NCI-H524 (cell line): ENCODE measurements at regions not wholly inside any gene's neighbourhood (a gene's known extent, or its start where the extent isn't known, plus 50 kb on each side); places are given as distances from the start of the nearest gene placed in this dataset.
"Not testable (repeated sequence)": the region's sequence is repeated elsewhere in the genome, so short reads cannot be mapped to it uniquely, and the experiment has no call there.

ENCODE experiments used
- DNase-seq, 2 experiments: peaks; one replicate each; lab custom pipeline; 2025; lab: John Stamatoyannopoulos, UW

DNA sequence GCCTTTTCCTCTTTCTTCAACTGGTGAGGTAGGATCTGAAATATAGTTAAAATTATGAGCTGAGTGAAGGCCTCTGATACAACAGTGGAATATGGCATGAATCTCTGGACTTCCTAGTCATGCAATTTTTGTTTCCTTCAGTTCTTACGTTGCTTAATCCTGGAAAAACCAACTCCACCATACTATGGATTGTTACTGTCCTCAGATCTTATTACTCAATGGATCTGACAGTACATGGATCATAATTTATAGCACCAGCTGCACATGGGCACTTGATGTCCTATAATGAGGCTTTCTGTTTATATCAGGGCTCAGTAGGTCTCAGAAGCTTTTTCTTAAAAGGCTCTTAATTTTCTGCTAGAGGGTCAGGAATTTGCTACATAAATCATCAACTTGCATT, 1341.0 kb upstream of the EYS start:
- peak; percentile 30 to 62 for DNase-seq

DNA sequence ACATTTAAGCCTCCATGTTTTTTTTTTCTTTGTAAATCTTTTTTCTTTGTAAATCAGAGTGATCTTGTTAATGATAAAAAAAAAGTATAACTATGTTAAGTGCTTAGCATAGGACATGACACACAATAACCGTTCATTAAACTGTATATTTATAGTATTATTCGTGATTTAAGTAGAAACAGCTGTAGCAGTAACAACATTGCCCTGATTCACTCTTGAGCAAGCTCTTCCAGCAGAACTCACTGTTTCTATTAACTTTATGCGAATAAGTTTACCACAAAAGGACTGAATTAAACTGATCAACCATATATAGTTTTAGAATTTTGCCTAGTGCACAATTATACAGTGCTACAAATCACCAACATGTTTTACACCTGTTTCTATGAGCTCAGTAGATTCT, 1338.0 kb upstream of the EYS start:
- no peak for DNase-seq

DNA sequence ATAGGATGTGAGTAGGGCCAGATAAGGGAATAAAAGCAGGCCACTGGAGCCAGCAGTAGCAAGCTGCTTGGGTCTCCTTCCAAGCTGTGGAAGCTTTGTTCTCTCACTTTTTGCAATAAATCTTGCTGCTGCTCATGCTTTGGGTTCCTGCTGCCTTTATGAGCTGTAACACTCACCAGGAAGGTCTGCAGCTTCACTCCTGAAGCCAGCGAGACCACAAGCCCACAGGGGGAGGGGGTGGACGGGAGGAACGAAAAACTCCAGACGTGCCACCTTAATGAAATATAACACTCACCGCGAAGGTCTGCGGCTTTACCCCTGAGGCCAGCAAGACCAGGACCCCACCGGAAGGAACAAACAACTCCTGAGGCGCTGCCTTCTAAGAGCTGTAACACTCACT, 1324.4 kb upstream of the EYS start:
- no peak for DNase-seq

DNA sequence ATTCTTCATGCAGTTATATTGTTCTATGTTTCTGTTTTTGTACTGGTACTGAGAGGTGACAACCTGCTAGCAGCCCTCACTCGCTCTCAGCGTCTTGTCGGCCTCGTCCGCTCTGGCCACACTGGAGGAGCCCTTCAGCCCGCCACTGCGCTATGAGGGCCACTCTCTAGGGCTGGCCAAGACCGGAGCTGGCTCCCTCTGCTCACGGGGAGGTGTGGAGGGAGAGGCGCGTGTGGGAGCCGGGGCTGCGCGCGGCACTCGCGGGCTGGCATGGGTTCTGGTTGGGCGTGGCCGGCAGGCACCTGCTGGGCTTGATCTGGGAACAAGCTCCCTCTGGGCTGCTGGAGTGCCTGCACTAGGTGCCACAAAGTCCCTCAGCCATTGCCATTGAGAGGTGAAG, 1323.8 kb upstream of the EYS start:
- DNase-seq = no peak

DNA sequence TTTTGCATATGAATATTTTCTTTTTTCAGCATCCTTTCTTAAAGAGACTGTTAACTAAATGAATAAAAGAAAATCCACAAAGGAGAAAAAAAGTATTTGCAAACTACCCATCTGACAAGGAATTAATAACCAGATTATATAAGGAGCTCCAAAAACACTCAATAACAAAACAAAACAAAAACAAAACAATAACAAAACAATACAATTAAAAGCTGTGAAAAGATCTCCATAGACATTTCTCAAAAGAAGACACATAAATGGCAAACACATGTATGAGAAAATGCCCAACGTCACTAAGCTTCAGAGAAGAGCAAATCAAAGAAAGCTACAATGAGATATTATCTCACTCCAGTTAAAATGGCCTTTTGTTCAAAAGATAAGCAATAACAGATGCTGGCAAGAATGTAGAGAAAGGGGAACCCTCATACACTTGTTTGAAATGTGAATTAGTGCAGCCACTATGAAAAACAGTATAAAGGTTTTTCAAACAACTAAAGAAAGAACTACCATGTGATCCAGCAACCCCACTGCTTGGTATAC, 1310.0 kb upstream of the EYS start:
- no peak for DNase-seq

DNA sequence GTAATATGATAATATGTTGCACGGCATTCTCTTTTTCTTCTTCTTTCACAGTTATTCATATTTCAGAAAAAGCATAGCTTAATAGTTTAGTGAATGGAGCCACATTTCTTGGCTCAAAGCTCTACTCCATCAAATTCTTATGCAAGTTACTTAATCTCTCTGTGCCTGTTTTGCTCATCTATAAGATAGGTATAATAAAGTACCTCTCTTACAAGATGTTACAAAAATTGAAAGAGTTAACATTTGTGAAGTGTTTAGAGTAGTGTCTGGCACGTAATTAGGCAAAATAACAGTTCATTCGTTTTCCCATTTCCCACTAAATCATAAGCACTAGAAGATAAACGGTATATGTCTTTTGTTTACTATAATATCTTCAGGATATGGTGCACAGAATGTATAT, 1304.4 kb upstream of the EYS start:
- no peak for DNase-seq

DNA sequence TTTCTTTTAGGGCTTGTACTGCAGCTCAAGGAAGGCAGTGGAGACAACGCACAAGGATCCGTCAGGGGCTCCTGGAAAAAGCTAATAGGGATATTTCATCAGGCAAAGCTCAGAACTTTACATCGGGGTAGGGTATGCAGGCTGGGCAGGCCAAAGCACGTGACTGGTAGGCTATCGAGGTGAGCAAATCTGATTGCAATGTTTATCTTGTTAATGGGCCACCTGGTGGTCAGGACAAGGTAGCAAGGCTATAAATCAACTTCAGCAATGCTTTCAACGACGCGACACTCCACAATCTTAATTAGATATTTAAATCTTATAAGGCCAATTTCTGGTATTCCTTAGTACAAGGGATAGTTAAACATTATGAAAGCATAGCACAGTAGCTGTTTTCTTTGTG, 1302.8 kb upstream of the EYS start:
- peak in 1 of 2 experiments; percentile 17 for DNase-seq

DNA sequence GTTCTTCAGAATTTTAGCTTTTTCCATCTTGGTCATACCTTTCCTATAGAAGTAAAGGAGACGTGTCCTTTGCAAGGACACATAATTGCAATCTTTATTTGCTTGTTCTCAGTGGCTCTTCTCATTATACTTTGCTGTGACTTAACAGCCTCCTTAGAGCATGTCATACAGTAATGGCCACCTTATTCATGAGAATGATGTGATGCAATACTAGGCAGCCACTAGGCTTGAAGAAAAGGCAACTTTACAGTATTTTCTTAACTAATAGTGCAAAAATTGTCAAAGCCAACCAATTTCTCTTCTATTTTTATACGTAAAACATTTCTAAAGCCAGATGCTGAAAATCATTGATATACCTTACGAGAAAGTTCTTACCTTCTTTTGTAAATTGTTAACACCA, 1296.8 kb upstream of the EYS start:
- no peak for DNase-seq

DNA sequence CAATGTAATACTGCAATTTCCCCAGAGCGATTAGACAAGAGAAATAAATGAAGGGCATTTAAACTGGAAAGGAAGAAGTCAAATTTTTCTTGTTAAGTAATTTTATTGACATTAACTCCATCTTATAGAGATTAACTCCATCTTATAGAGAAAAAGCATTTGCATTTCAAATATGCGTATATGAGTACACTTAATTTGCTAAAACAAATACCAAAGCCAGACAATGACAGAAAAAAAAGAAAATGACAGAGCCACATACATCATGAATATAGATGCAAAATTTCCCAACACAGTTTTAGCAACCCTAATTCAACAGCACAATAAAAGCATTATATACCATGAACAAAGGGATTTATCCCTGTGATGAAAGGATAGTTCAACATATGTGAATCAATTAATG, 1293.1 kb upstream of the EYS start:
- DNase-seq = no peak

DNA sequence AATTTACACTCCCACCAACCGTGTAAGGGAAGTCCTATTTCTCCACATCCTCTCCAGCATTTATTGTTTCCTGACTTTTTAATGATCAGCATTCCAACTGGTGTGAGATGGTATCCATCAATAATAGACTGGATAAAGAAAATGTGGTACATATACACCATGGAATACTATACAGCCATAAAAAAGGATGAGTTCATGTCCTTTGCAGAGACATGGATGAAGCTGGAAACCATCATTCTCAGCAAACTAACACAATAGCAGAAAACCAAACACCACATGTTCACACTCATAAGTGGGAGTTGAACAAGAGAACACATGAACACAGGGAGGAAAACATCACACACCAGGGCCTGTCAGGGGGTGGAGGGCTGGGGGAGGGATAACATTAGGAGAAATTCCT, 1290.6 kb upstream of the EYS start:
- not testable (repeated sequence) for DNase-seq

DNA sequence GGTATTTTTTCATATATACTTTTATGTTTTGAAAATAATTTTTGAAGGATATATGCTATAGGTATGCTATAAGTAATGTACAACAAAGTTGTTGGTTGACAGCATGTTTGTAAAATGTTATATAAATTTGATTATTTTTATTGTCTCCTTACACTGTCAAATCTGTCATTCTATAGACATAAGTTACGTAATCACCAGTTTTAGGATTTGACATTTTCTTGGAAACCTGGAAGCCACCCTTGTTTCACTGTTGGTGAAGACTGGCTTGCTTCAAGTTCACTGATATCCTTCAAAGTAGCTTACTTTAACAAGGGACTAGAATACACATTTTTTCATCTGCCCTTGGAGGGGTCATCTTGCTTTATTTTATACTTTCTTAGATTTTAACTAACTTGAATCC, 1288.6 kb upstream of the EYS start:
- no peak for DNase-seq

DNA sequence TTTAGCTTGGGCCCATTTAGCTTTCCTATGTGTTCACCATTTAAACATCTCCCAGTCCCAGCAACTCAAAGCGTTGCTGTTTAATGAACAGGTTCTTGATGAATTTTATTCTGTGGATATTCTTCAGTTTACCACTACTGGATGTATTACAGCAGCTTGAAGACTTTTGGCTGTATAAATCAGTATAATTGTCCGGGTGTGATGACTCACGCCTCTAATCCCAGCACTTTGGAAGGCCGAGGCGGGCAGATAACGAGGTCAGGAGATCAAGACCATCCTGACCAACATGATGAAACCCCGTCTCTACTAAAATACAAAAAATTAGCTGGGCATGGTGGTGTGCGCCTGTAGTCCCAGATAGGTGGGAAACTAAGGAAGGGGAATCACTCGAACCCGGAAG, 1286.7 kb upstream of the EYS start:
- DNase-seq = not testable (repeated sequence)

DNA sequence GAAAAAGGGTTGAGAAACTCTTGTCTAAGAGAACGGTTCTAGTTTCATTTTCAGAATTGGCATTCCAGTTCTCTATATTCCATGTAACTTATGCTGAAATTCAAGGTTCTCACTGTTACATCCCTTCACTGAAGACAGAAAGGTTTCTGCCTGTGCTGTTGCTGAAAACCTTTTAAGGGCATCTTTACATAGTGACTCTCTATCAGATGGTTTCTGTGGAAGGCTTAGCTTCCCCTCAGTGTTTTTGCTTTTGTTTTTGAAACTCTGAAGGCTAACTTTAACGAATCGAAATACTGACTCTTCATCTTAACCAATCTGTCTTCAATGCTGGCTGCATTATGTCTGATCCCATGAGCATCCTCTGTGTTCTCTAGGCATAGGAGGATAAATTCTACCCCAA, 1286.2 kb upstream of the EYS start:
- DNase-seq = no peak

DNA sequence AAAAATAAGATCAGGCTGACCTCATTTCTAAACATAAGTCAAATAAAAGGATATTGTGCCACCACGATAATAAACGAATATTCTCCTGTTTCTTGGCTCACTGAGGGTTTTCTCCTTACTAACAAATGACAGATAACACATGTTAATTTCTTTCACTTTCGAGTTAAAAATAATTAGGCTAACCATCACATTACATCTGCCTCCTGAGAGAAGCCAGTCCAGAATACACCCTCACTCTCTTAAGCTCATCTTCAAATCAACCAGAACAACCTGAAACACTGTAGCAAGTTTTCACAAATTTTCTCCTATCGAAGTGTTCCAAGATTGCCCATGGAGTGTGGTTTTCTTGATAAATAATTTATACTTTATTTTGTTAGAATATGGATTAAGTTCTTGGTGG, 1285.6 kb upstream of the EYS start:
- no peak for DNase-seq

DNA sequence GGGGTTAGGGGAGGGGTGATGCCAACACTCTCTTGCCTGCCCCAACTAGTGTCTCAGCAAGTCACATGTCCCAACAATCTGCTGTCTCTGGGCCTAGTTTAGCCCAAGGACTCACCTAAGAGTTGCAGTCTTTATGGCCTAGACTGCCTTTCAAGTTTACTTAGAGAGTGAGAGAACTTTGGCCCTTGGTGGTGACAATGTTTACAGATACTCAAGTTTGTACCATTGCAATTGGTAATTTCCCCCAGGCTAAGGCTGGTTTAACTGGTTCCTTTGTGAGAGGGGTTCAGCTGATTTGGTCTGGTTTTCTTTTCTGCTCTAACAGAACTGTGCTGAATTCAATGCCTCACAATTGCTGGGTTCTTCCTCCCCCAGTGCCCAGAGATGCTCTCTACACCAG, 1279.9 kb upstream of the EYS start:
- no peak for DNase-seq

DNA sequence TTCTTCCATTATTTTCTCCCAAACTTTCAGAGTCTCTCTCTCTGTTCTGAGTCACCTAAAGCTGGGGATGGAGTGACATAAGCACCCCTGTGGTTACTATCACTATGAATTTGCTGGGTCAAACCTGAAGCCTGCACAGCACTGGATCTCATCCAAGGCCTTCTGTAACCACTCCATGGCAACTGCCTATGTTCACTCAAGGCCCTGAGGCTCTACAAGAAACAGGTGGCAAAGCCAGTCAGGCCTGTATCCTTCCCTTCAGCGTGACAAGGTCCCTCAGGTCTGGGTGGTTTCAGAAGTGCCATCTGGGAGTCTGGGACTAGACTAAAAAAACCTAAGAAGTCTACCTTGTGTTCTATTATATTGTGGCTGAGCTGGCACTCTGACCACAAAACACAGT, 1278.8 kb upstream of the EYS start:
- no peak for DNase-seq

DNA sequence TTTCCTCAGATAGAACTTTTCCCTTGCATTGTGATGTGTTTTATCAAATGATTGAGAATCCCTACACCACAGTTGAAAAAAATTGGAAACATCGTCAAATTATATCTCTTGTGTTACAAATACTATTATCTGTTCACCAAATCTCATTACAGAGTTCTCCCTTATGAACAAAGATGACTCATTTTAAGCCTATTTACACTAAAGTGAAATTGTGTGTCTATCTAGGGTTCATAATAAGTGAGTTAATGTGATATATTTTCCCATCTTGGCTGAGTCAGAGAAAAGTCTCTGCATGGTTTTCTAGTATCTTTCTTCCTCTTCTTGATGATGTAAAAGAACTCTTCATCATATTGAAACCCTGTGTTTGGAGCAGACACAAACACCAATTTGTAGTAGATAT, 1263.3 kb upstream of the EYS start:
- DNase-seq = no peak

DNA sequence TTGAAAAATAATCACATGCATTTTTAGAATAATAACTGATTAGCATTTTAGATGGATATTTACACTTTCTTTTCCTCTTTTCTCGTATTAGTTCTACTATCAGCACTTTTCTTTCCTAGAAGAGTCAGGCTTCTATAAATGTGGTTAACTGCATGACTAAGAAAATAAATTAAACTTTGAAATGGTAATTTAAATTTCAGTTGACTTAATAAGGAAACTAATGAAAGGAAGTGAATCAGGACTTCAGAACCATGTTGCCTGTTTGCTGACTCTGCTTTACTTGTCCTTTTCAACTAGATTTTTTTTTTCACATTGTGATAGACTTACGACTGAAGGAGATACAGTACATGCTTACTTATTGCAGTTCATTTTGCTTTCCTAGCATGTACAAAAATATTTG, 1258.2 kb upstream of the EYS start:
- DNase-seq = no peak

DNA sequence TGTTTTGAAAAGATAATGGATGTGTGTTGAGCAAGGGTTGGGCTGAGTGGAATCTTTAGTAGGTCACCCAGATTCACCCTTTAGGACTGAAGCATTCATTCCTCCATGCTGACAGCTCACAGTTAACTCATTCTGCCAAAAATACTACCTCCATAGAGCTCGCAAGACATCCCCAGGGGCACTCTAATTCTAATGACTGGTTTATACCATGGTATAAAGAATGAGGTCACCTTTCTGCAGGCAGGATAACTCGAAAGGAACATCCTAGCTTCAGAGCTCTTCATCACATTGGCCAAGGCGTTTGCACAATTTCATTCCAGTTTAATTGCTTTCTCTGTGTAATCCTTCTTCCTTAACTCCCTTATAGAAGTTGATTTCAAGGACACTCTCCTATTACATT, 1257.2 kb upstream of the EYS start:
- DNase-seq = no peak

DNA sequence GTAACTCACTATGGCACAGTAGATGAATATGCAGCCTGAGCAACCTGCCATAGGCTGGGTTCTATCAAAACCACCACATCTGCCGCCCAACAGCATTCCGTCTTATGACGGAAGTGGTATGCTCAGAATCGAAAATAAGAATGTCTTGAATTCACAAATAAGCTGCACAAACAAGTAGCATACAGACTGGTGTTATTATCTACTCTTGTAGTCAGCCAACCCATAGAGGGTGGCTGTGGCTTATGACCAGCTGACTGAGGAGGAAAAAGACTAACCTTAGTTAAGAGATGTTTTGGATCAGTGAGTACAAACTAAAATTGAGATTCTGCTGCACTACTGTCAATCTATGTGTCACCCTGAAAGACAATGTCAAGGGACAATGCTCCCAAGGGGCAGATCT, 1255.1 kb upstream of the EYS start:
- no peak for DNase-seq

DNA sequence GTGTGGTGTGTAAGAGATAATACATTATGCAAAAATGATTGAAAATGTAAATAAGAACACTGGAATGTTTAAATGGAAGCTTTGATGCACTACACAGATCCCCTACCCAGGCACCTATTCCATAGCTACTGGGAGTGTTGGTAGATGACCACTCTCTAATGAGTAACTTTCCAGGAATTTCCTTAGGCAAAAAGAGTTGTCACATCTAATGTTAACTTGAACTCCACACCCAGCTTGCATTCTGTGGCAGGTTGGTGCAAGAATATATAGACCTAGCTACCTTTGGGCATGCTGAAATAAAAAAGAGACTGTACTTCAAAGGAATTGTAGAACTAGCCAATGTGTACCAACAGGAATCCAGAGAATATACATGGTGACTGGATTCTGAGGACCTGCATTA, 1254.2 kb upstream of the EYS start:
- DNase-seq = no peak

DNA sequence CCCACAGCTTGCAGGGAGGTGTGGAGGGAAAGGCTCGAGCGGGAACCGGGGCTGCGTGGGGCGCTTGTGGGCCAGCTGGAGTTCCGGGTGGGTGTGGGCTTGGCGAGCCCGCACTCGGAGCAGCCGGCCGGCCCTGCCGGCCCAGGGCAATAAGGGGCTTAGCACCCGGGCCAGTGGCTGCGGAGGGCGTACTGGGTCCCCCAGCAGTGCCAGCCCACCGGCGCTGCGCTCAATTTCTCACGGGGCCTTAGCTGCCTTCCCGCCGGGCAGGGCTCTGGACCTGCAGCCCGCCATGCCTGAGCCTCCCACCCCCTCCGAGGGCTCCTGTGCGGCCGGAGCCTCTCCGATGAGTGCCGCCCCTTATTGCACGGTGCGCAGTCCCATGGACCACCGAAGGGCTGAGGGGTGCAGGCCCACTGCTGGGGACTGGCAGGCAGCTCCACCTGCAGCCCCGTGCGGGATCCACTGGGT, 1242.2 kb upstream of the EYS start:
- DNase-seq = no peak

DNA sequence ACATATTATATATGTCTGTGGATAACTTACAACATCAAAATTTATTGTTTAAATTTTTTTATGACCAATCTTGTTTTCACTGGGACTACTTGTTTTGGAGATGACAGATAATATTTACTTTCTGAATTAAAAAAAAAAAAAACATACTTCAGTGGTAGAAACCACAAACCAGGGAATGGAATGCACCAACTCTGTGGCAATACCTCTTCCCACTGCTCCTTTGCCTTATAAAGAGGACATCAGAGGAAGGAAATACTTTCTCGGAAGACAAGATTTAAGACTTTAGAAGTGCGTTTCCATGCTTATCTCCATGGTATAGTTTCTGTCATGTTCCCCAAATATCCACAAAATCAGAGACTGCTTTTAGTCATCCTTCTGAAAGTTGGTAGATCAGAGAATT, 1241.1 kb upstream of the EYS start:
- DNase-seq = no peak

DNA sequence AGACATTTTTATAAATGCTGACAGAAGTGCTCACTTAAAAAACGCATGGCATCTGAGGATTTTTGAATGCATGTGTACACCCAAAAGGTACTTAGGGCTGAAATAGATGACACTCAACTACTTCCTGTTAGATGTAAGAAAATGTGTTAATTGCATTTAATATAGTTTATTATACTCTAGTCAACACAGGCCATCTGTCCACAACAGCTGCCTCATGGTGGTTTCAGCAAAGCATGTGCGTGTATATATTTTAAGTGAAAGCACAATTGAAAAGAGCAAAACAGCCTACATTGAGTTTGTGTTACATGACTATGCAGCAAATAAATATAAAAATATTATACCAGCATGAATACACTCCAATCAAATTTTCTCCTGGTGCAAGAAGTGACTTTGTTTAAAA, 1233.0 kb upstream of the EYS start:
- DNase-seq = peak; percentile 75 to 92

DNA sequence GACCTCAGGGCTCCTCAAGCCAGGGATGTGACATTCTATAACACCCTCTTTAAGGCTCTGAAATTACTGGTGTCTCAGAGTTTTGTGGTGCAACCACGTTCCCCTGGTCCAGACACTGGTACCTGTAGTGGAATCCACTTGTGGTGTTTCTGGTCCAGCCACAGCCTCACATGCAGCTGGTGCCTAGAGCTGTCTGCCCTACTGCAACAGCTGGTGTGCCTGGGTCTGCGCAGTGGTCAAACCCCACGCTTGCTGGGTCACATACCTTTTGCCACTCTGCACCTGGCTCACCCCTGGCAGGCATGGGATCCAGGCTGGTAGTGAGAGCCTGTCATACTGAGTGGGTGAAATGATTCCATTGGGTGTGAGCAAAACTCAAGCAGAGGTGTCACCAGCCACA, 1230.2 kb upstream of the EYS start:
- no peak for DNase-seq
